T47D (cell line): ENCODE measurements at regions not wholly inside any gene's neighbourhood (a gene's known extent, or its start where the extent isn't known, plus 50 kb on each side); places are given as distances from the start of the nearest gene placed in this dataset.

Experiments used
- DNase-seq, 2 experiments: peaks; one replicate each; pipeline versions ENCODE4 v3.0.0 to v3.0.0-alpha.2; 2011 to 2012; ENCODE audit warnings: low read depth in 1 of 2, low spot score in 1 of 2
- JUND ChIP-seq: IDR thresholded peaks from 2 replicates; pipeline ENCODE4 v1.6.1; 2012; ENCODE audit warnings: low read depth
- in situ Hi-C: cut with HindIII; loops from 2 replicates; pipeline ENCODE4 v1.10.0; 2016; ENCODE audit warnings: low sequenced_read_pairs, low pct_unique_long_range_greater_than_20kb

- TF ChIP-seq JUND, result no peak
- no peak for DNase-seq
- in situ Hi-C loops, result no loop called here
Observed at GRCh38 chr1:42096554-42096953, 56.7 kb upstream of the GUCA2B start.

GRCh38 chr1:42089246-42089645 is 64.0 kb upstream of the GUCA2B start:
- in situ Hi-C loops, result no loop called here
- no peak for DNase-seq
- no peak for TF ChIP-seq JUND

- no peak for TF ChIP-seq JUND
- in situ Hi-C loops, result no loop called here
Observed at GRCh38 chr1:42086146-42086545, 67.1 kb upstream of the GUCA2B start.

GRCh38 chr1:42085596-42085995 is 67.6 kb upstream of the GUCA2B start:
- DNase-seq, result peak in 1 of 2 experiments; percentile 10
- no peak for TF ChIP-seq JUND
- in situ Hi-C loops, result no loop called here

More at GRCh38 chr1:42086146-42086545, 67.1 kb upstream of the GUCA2B start:
- DNase-seq, result no peak

GRCh38 chr1:42081475-42081874 is 71.7 kb upstream of the GUCA2B start:
- in situ Hi-C loops, result no loop called here
- peak; percentile 5 to 50 for DNase-seq
- TF ChIP-seq JUND, result no peak

- in situ Hi-C loops, result no loop called here
- no peak for TF ChIP-seq JUND
- DNase-seq, result no peak
Observed at GRCh38 chr1:42075179-42075578, 78.0 kb upstream of the GUCA2B start.

GRCh38 chr1:42070996-42071395 is 82.2 kb upstream of the GUCA2B start:
- no peak for DNase-seq
- no peak for TF ChIP-seq JUND
- in situ Hi-C loops, result no loop called here

GRCh38 chr1:42057800-42058199 is 95.4 kb upstream of the GUCA2B start:
- in situ Hi-C loops, result no loop called here
- TF ChIP-seq JUND, result no peak
- no peak for DNase-seq

GRCh38 chr1:42056460-42056859 is 96.8 kb upstream of the GUCA2B start:
- in situ Hi-C loops, result no loop called here

GRCh38 chr1:42055061-42055460 is 98.1 kb upstream of the GUCA2B start:
- no peak for TF ChIP-seq JUND
- in situ Hi-C loops, result no loop called here
- no peak for DNase-seq

More at GRCh38 chr1:42056460-42056859, 96.8 kb upstream of the GUCA2B start:
- no peak for TF ChIP-seq JUND
- no peak for DNase-seq

- no peak for DNase-seq
- TF ChIP-seq JUND, result no peak
- in situ Hi-C loops, result no loop called here
Observed at GRCh38 chr1:42052072-42052699, 101.0 kb upstream of the GUCA2B start.

- in situ Hi-C loops, result no loop called here
- TF ChIP-seq JUND, result no peak
- no peak for DNase-seq
Observed at GRCh38 chr1:42047508-42047880, 105.7 kb upstream of the GUCA2B start.

- no peak for DNase-seq
- in situ Hi-C loops, result no loop called here
- TF ChIP-seq JUND, result no peak
Observed at GRCh38 chr1:42046761-42047507, 106.3 kb upstream of the GUCA2B start.
